ENCODE measurements at regions not wholly inside any gene's neighbourhood (a gene's known extent, or its start where the extent isn't known, plus 50 kb on each side); places are given as distances from the start of the nearest gene placed in this dataset.
A peak's percentile ranks its signal among the peaks of the same experiment; 100 is the strongest.
"Not testable (repeated sequence)": the region's sequence is repeated elsewhere in the genome, so short reads cannot be mapped to it uniquely, and the experiment has no call there.

DNA sequence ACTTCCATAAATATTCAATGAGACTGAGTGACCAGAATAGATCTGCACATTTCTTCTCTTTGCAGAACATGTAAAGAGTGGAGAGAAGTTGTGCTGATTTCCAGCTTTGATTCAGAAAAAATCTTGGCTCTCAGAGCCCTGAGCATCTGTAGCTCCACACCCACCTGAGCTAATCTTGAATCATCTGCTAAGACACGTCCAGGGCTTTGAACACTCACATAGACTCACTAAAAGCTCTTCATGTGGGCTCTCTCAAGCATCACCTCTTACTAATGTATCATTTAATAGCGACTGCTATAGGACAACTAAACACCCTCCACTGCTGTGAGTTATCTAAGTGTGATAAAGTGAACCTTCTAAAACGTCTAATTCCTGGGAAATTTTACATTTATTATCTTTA, 147.7 kb upstream of the GRIA3 start:
- no peak for DNase-seq

DNA sequence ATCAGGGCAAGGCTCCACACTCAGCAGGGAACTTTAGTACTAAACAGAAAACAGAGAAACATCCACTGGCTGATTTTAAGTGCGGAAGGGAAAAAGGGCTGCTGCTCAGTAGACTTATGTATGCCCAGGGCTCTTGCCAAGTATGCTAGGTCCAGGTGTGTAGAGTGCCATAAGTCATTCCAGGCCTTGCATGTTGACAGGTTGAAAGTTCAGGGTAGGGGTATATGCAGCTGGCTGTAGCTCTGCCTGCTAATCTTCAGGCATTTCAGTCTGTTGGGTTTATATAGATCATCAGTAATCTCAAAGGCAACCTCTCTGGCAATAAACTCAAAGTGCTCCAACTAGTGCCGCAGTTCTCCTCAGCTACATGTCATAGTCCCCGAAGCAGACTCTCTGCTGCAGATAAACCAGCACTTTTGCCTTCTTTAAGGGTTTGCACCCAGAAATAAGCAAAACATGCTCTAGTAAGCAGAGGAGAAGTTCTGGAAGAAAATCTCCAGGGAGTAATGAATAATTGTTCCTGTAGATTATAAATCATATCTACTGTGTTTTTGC, 134.9 kb upstream of the GRIA3 start:
- no peak for DNase-seq

DNA sequence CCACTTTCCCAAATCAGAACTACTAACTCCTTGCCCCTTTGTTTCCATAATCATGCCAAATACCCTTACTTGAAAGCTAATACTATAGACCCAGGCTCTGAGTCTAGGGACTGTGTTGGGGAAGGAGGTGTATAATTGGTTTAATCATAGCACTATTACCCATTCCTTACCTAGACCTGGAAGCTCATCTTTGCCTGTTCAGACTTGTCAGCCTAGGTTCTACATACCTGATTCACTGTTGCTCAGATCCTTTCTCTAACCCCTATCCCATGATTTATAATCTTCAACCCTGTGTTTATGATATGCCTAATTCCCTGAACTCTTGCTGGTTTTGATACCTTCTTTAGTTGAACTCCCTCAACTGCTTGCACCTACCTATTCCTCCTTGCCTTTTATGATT, 123.1 kb upstream of the GRIA3 start:
- no peak for DNase-seq

DNA sequence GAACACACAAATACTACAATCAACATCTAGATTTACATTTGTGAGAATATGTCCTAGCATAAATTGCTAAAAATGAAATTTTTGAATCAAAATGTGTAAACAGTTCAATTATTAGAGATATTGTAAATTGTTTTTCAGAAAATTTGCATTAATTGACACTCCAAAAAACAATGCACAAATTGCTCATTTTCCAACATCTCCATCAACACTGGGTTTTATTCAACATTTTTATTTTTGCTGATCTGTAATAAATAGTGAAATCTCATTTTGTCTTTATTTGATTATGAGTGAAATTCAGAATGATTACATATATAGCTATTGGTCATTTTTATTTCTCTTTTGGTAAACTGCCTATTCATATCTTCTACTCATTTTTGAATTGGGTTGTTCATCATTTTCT, 120.0 kb upstream of the GRIA3 start:
- DNase-seq: no peak

DNA sequence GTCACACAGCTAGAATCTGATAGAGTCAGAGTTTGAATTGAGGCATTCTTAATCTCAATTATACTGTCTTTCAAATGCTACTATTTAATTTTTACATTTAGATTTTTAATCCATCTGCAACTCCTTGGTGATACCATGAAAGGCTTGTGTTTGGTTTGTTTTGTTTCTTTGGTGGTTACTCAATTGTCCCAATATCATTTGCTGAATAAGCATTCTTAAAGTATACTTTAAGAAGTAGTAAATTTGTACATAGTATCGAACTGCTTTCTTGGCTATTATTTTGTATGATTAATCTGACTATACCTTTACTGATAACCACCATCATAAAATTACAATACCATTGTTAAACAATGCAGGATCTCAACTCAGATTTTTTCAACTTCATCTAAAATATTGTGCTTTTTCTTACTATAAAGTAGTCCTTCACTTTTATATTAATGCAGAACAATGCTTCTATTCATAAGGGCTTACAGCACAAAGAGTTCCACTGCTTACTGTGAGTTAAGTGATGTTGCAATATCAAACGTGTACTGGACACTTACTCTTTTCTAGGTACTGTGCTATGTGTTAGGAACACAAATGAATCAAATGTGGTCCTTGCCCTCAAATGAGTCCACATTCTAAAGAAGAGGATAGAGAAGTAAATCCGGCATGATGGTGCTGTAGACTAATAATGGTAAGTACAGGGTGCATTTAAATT, 111.2 kb upstream of the GRIA3 start:
- DNase-seq: no peak

DNA sequence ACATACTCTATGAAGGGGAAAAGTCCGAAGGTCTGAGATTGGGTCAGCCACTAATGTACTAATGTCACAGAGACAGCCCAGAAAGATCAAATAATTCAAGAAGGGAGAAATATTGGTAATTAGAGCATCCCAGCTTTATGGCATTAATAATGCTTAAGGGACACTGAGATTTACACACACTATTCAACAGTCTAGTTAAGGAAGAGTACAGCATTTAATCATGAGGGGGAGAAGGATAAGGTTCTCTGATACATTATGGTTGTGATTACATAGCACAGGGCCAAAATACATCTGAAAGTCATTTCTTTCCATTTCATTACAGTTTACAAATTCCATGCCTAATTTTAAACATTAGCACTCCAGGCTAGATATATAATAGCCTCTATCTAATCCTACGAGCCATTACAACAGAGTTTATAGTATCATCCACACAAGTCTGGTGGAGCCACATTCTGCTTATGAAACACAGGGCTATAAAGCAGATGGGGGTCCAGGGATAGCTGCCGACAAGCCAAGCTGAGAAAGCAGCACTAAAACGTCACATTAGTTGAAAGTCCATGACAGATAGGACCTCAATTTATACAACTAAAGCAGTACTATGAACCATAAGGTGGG, 108.0 kb upstream of the GRIA3 start:
- no peak for DNase-seq

DNA sequence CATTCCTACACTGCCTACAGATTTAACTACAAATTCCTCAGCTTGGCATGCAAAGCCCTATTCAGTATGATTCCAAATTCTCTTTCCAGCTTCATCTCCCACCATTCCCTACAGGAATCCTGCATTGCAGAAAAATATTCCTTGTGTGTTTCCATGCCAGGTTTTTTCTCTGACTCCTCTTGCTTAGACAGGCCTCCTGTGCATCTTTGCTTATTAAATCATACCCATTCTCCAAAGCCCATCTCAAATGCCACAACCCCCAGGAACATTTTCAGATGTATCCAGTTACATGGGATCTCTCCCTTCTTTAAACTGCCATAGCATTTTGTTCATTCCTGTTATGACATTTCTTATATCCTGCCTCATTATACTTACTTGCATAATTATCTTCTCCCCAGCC, 106.4 kb upstream of the GRIA3 start:
- DNase-seq: no peak

DNA sequence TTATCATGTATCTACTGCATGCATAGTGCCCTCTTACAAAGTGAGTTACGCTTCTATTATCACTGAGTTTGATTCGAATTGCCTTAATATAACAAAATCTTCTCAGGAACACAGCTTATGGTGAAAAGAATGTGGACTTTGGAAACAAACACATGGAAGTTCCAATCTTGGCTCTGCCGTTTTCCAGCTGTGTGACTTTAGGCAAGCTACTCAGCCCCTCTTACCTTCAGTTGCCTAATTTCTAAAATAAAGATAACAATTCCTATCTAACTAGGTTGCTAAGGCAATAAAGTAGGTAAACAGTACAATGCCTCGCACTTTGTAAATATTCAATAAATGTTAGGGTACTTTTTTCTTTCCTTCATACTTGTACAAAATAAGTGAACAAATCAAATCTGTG, 104.0 kb upstream of the GRIA3 start:
- DNase-seq: no peak

DNA sequence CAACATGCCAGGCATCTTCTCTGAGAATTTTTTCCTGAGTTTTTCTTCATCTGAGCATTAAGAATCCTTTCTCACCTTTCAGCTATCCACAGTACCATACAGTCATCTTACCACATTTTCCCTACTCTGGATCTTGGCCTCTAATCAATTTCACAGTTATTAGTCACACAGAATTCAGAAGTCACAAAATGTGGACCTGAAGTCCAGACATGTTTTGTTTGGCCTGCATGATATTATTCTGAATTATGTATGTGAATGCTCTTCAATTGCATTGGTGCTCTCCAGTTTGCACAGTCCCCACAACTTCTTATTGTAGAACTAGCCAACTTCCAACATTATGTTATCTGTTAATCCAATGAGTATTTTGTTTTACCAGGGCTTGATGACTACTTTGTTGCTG, 102.3 kb upstream of the GRIA3 start:
- DNase-seq: no peak

DNA sequence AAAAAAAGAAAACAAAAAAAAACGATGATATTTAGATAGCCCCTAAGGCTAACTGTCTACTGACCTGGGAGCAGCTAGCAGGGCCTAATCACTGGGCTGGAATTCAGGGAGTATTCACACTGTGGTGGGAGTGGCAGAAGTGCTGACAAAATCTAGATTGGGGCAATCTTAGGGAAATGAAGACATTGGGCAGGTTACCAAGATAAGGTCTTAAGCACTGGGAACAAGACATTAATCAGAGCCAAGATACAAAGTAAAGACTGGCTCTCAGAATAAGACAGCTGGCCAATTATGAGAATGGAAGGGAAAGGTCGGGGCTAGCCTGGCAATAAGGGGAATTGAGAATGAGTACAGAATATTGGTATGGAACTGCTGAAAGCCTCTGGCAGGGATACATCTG, 100.2 kb upstream of the GRIA3 start:
- DNase-seq: no peak

DNA sequence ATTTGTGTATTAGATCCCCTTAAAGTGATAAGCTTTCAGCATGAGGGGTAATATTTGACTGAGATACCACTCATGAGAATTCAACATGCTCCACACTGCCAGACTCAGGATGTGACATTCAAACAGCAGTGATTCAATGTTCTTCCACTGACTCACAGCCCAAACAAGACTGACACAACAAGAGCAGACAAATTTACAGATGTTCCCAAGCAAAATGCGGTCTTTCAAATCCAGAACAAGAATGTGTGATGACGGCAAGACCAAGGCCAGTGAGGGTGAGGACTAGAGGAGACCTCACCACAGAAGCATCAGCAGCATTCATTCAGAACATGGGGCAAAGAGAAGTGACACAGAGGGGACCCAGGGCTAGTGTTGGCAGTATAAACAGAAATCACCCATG, 99.3 kb upstream of the GRIA3 start:
- DNase-seq: no peak

DNA sequence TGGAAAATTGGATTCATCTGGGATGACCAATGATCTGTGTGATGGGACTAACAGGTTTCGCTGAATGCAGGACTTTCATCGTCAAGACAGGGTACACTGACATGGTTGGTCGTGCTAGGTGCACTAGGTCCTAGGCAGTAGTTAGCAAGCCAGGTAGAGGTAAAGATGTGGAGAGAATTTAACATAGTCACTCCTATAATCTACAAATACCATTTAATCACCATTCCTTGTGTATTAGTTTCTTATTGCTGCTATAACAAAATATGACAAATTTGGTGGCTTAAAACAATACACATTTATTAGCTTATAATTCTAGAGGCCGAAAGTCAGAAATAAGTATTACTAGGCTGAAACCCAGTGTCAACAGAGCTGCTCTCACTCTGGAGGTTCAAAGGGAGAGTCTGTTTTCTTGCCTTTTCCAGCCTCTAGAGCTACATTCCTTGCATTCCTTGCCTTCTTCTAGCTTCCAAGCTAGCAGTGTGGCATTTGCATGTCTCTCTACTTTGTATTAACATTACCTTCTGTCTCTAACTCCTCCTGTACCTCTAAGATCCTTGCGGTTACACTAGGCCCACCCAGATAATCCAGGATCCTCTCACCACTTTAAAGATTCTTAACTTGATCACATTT, 98.7 kb upstream of the GRIA3 start:
- DNase-seq: no peak

DNA sequence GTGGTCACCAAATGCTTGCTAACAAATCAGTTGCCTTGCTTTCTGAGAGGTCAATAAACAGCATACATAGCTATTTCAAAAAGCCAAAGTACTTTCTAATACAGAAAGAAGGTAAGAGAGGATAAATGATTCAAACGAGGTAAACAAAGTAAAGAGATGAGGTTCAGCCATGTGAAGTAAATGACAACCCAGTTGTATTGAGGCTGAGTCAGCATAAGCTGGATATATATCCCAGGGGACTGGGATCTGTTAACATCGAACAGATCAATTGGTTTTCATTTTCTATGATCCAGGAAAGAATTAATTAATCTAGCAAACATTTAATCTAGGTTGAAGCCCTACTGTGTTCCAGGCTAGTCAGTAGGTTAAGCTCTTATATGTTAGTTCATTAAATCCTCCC, 97.3 kb upstream of the GRIA3 start:
- DNase-seq: no peak

DNA sequence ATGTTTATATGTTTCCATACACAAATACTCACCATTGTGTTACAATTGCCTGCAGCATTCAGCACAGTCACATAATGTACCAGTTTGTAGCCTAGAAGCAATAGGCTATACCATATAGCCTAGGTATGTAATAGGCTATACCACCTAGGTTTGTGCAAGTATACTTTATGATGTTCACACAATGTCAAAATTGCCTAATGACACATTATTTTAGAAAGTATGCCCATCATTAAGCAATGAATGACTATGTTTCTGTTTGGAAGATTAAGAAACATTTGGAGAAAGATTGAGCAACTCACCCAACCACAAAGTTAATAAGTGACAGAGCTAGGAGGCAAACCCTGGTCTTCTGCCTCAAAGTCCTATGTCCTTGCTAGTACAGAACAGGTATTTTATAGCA, 96.8 kb upstream of the GRIA3 start:
- no peak for DNase-seq

DNA sequence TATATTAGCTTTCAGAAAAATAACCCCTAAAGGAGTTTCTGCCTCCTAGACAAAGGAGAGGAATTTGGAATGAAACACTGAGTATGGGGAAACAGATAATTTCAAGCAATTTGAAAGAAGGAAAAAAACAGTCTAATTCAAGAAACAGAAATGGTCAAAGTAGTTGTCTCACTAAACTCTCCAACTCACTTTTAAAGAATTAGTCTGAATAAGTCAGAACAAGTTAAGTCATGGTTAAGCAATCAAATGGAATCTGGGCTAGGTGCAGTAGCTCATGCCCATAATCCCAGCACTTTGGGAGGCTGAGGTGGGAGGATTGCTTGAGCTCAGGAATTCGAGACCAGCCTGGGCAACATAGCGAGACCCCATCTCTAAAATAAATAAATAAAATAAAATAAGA, 95.7 kb upstream of the GRIA3 start:
- DNase-seq: no peak

DNA sequence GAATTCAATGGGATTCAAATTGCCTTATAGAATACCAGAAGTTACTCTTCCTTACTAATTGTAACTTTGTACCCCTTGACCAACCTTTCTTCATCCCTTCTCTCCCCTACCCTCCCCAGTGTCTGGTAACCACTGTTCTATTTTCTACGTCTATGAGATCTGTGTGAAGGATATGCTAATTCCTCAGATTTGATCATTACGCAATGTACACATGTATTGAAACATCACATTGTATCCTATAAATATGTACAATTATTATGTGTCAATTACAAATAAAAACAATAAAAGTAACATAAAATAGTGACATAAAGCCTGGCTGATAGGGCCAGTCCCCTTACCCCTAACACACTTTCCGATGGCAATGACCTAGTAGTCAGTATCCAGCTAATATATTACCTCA, 95.1 kb upstream of the GRIA3 start:
- no peak for DNase-seq

DNA sequence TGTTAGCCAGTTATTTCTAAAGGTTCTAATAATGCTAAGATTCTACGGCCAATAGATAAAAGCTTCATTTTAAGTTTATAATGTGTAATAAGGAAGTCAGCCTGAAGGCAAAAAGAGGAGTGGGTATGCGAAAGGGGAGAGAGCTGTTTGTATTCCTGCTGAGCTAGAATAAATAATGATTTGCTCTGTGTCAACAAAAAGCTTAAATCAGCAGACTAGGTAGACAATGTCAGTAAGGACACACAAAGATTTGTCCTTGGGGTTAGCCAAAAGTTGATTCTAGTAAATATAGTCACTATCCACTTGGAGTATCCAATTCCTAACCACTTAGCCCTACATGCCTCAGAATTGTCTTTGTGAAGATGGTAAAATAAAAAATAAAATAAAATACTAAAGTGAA, 90.3 kb upstream of the GRIA3 start:
- DNase-seq: peak; percentile 23 to 65

DNA sequence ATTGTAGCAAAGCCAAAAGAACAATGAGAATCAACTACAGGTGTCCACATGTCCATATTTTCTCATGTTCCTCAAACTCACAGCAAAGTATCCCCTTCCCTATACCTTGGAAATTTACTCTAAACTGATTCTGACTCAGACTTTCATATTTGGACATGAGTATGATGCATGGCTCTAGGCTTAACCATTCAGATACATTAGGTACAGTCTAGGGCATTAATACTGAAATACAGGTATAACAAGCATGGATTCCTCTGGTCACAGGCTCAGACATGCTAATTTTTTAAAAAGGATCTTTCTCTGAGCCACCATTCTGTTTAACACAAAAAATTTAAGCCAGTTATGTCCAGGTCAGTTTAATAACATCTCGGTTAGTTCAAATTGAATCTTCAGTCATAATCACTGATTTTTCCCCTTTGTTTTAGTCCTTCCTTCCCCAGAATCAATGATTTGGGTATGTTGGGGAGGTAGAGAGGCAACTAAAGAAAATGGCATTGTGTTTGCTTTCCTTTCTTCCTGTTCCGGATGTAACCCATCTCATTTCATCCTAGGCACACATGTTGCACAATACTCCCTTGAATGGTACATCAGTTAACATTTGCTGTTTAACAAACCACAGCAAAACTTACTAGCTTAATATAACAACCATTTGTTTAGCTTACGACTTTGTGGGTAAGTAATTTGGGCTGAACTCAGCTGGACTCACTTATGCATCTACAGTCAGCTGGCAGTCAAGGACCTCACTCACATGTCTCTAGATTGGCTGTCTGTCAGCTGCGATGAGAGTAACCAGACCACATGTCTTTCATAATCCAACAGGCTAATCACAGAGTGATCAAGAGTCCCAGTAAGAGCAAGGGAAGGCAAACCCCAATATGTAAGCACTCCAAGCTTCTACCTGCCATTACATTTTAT, 75.3 kb upstream of the GRIA3 start:
- no peak for DNase-seq

DNA sequence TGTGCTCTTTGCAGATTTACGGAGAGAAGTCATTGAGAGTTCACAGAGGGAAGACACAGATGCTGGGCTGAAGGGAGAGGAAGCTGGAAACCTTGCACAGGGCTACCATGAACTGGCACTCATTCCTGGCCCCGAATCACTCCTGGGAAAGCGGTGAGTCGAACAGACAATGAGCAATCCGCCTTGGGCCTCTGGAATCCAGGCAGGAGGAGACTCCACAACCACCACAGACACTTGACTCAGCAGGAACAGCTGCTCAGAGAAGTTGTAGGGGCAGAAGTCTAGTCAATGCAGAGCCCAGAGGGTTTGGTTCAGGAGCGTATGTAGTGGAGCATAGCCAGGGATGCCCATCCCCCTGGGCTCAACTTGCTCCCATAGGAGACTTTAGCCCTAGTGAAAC, 62.8 kb upstream of the GRIA3 start:
- DNase-seq: no peak

DNA sequence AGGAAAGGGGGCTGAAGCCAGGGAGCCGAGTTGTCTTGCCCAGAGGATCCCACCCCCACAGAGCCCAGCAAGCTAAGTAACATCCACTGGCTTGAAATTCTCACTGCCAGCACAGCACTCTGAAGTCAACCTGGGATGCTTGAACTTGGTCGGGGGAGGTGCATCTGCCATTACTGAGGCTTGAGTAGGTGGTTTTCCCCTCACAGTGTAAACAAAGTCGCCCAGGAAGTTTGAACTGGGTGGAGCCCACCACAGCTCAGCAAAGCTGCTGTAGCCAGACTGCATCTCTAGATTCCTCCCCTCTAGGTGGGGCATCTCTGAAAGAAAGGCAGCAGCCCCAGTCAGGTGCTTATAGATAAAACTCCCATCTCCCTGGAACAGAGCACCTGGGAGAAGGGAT, 54.3 kb upstream of the GRIA3 start:
- DNase-seq: not testable (repeated sequence)

Data from NCI-H2081 (cell line).